Body of pancreas (tissue), 4 donors: ENCODE measurements at regions not wholly inside any gene's neighbourhood (a gene's known extent, or its start where the extent isn't known, plus 50 kb on each side); places are given as distances from the start of the nearest gene placed in this dataset.

Source experiments
- POLR2A ChIP-seq, 3 donors: fragments of 450-650 bp; IDR thresholded peaks; one replicate each; pipeline ENCODE4 v1.6.1; 2016; ENCODE audit warnings: antibody characterized with exemption in 3 of 3, mild to moderate bottlenecking in 2 of 3
- TF ChIP-seq, protein P1 (sequence below), 7 experiments: fragments of 450-650 bp in 4 of 7; fragments of 200-600 bp in 3 of 7; sonication (generic) in 3 of 7; IDR thresholded peaks; one replicate each; pipeline ENCODE4 v1.5.1; 2016 to 2019; ENCODE audit warnings: antibody characterized with exemption in 7 of 7

DNA sequence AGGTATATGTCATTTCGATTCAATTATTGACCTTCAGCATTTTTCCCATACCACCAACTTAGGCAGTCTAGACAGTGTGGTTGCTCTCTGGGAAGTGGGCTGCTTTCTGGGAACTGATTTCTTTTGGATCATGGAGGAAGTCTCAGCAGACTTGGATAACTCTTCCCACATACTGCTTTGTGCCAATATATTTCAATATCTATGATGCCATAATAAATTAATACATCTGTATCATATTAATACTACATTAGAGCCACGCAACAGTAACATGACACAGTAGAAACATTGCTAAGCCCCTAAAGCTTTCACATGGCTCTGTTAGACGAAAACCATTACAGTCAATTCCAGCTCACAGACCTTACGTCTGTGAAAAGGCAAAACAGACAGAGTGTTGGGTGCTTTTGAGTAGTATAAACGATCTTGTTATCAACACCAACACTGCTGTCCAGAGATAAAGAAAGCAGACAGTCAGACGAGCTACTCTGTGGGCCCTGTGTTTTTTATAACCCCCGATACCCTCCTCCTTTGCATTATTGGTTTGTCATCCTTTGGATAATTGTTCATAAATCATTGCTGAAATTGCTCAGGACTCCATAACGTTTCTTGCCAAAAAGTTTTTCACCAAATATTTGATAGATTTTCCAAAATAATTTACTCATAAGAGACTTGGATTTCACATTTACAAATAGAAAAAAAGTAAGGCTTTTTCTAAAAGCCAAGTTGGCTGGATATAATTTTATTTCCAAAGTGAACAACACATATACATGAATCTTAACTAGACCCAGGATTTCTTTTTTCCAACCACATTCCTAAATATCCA lies 439.7 kb downstream of the ADAMTS20 start:
- TF ChIP-seq, protein P1, sequence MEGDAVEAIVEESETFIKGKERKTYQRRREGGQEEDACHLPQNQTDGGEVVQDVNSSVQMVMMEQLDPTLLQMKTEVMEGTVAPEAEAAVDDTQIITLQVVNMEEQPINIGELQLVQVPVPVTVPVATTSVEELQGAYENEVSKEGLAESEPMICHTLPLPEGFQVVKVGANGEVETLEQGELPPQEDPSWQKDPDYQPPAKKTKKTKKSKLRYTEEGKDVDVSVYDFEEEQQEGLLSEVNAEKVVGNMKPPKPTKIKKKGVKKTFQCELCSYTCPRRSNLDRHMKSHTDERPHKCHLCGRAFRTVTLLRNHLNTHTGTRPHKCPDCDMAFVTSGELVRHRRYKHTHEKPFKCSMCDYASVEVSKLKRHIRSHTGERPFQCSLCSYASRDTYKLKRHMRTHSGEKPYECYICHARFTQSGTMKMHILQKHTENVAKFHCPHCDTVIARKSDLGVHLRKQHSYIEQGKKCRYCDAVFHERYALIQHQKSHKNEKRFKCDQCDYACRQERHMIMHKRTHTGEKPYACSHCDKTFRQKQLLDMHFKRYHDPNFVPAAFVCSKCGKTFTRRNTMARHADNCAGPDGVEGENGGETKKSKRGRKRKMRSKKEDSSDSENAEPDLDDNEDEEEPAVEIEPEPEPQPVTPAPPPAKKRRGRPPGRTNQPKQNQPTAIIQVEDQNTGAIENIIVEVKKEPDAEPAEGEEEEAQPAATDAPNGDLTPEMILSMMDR (IDR thresholded peaks at IDR 0.05): no peak
- TF ChIP-seq POLR2A (IDR thresholded peaks at IDR 0.05): no peak
